HCT116 (cell line): ENCODE measurements at regions not wholly inside any gene's neighbourhood (a gene's known extent, or its start where the extent isn't known, plus 50 kb on each side); places are given as distances from the start of the nearest gene placed in this dataset.

Experiments used
- CEBPB ChIP-seq: IDR thresholded peaks from 2 replicates; pipeline ENCODE4 v1.6.1; 2012; ENCODE audit warnings: low read depth
- CTCF ChIP-seq, 3 experiments: fragments of 200-600 bp in 1 of 3; sonication (generic) in 1 of 3; IDR thresholded peaks in 2 of 3; conservative IDR thresholded peaks in 1 of 3; 2 replicates each; pipeline ENCODE4 v1.5.1; 2012 to 2017; ENCODE audit warnings: low read depth in 2 of 3, low read length in 2 of 3, antibody characterized with exemption in 1 of 3, borderline replicate concordance in 1 of 3, control low read depth in 1 of 3, mild to moderate bottlenecking in 1 of 3, mixed read lengths in 1 of 3, mixed run types in 1 of 3, moderate library complexity in 1 of 3; ENCODE audit not compliant: insufficient read depth in 1 of 3
- EZH2phosphoT487 ChIP-seq: fragments of 200-600 bp; IDR thresholded peaks from 2 replicates; pipeline ENCODE4 v1.6.1; 2018; ENCODE audit warnings: antibody characterized with exemption, borderline replicate concordance
- POLR2A ChIP-seq: IDR thresholded peaks from 2 replicates; pipeline ENCODE4 v1.7.0; 2011; ENCODE audit warnings: borderline replicate concordance; ENCODE audit not compliant: insufficient read depth, insufficient read length; ENCODE audit errors: extremely low read depth
- POLR2AphosphoS5 ChIP-seq: IDR thresholded peaks from 2 replicates; pipeline ENCODE4 v1.6.1; 2011; ENCODE audit warnings: mild to moderate bottlenecking, low read depth, low read length, moderate library complexity
- RAD21 ChIP-seq: IDR thresholded peaks from 2 replicates; pipeline ENCODE4 v1.6.1; 2012; ENCODE audit warnings: low read depth, mild to moderate bottlenecking
- YY1 ChIP-seq: IDR thresholded peaks from 2 replicates; pipeline ENCODE4 v1.6.1; 2011; ENCODE audit warnings: low read length, low read depth, moderate library complexity, mild to moderate bottlenecking; ENCODE audit not compliant: insufficient replicate concordance; ENCODE audit errors: extremely low read depth
- ZFX ChIP-seq: fragments of 450-650 bp; IDR thresholded peaks from 2 replicates; pipeline ENCODE4 v1.6.1; 2017

GRCh38 chr1:215004121-215004827 is 78.3 kb upstream of the KCNK2 start:
- no peak for TF ChIP-seq POLR2A
- TF ChIP-seq YY1 = no peak
- TF ChIP-seq POLR2AphosphoS5 = no peak
- TF ChIP-seq ZFX = no peak
- no peak for TF ChIP-seq RAD21
- no peak for TF ChIP-seq CEBPB
- TF ChIP-seq EZH2phosphoT487 = no peak
- TF ChIP-seq CTCF (IDR thresholded peaks at IDR 0.05 in 2 of 3, conservative IDR thresholded peaks at IDR 0.05 in 1 of 3; ENCODE audit: borderline replicate concordance in 1 of 3, insufficient read depth in 1 of 3, low read depth in 2 of 3, low read length in 2 of 3) = no peak
